ENCODE measurements at regions not wholly inside any gene's neighbourhood (a gene's known extent, or its start where the extent isn't known, plus 50 kb on each side); places are given as distances from the start of the nearest gene placed in this dataset.
A peak's percentile ranks its signal among the peaks of the same experiment; 100 is the strongest.

DNA sequence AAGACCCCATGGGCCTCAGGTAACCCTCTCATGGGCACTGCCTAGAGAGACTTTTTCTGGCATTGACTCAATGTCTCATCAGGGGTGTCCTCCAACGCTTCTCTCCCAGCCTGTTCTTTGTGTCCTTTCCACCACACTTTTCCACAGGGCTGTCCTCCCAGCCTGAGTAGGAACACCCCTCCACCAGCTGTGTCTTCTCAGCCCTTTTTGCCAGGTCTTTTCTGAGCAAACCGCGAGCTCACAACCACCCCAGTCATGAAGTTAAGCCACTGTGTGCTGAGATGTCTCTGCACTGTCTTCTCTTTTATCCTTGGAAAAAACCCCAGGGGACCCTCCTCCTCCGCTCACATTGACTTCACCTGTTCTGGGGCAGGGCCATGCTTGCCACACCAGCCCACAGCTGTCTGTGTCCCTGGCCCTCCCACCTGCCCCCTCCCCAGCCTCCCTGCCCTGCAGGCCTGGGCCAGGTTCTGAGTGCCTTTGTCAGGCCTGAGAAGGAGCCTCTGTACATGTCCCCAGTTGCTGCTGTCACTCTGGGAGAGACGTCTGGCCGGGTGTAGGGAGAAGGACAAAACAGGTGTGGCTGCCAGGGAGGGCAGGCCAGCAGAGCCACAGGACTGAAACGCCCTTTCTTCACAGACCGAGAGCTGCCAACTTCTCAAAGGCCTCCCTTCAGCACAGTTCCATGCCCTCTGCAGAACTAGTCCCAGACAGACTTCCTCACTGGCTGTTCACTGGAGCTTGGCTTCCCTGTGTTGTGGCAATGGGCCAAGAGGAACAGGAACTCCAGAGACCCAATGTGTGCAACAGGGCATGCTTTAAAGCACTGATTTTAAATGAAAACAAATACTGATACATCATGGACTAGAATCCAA is 50.5 kb upstream of the PNMA1 start:
- DNase-seq (ENCODE audit: low read depth) = peak; percentile 55
- TF ChIP-seq, protein P1, sequence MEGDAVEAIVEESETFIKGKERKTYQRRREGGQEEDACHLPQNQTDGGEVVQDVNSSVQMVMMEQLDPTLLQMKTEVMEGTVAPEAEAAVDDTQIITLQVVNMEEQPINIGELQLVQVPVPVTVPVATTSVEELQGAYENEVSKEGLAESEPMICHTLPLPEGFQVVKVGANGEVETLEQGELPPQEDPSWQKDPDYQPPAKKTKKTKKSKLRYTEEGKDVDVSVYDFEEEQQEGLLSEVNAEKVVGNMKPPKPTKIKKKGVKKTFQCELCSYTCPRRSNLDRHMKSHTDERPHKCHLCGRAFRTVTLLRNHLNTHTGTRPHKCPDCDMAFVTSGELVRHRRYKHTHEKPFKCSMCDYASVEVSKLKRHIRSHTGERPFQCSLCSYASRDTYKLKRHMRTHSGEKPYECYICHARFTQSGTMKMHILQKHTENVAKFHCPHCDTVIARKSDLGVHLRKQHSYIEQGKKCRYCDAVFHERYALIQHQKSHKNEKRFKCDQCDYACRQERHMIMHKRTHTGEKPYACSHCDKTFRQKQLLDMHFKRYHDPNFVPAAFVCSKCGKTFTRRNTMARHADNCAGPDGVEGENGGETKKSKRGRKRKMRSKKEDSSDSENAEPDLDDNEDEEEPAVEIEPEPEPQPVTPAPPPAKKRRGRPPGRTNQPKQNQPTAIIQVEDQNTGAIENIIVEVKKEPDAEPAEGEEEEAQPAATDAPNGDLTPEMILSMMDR (IDR thresholded peaks at IDR 0.05; ENCODE audit: low read length, missing control alignments) = no peak
- no peak overlapping the region for H3K4me3 ChIP-seq (replicated peaks; ENCODE audit: low read depth, low read length)

Data from fibroblast of pulmonary artery (primary cell).